ENCODE measurements at regions not wholly inside any gene's neighbourhood (a gene's known extent, or its start where the extent isn't known, plus 50 kb on each side); places are given as distances from the start of the nearest gene placed in this dataset.

- DNase-seq (no peak), ATAC-seq (ENCODE audit: low read depth) (no peak)
- peaks cover 3% of the 10 kb centered on the region for H3K4me1 Mint-ChIP-seq
- POLR2A ChIA-PET: interaction anchor here (1.1 kb wide), 1 partner anchor 10 kb away, joined by 3 read pairs; no protein-coding TSS in a partner anchor
- H3K27ac Mint-ChIP-seq: no peak overlapping the region
- peaks cover 3% of the 10 kb centered on the region for H3K9me3 Mint-ChIP-seq
- peaks cover 26% of the 10 kb centered on the region for H3K36me3 Mint-ChIP-seq
- no peaks in the 10 kb centered on the region for H3K27me3 Mint-ChIP-seq
- no peak overlapping the region for H3K4me3 Mint-ChIP-seq
Observed at GRCh38 chr21:28822486-28823335, 170.0 kb downstream of the LTN1 start.

DNA sequence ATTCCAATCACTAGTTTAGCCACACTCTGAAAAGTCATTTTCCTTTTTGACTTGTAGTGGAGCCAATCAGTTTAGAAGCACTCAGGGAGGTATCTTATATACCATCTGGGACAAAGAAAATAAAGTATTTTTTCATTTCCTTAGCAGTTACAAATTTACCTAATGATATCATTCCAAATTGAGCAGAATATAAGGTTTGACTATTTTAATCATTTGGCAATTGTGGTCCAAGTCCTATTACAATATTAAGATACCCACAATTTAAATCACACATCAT is 170.6 kb downstream of the LTN1 start:
- Mint-ChIP-seq H3K4me3 (no peak overlapping the region), H3K4me1 (no peaks in the 10 kb centered on the region), H3K27ac (no peak overlapping the region), H3K36me3 (peaks cover 27% of the 10 kb centered on the region), H3K9me3 (peaks cover 3% of the 10 kb centered on the region), H3K27me3 (no peaks in the 10 kb centered on the region)
- POLR2A ChIA-PET: no interaction called here
- no peak for DNase-seq
- ATAC-seq (ENCODE audit: low read depth): no peak

- Mint-ChIP-seq H3K27me3 (no peaks in the 10 kb centered on the region), H3K36me3 (peaks cover 28% of the 10 kb centered on the region), H3K27ac (no peak overlapping the region), H3K4me1 (no peaks in the 10 kb centered on the region), H3K9me3 (peaks cover 3% of the 10 kb centered on the region), H3K4me3 (no peak overlapping the region)
- no peak for DNase-seq
- no peak for ATAC-seq (ENCODE audit: low read depth)
- POLR2A ChIA-PET: no interaction called here
Observed at GRCh38 chr21:28821276-28822122, 171.2 kb downstream of the LTN1 start.

- no peak for DNase-seq
- ATAC-seq (ENCODE audit: low read depth): no peak
- peaks cover 3% of the 10 kb centered on the region for H3K9me3 Mint-ChIP-seq
- POLR2A ChIA-PET: no interaction called here
- no peaks in the 10 kb centered on the region for H3K27me3 Mint-ChIP-seq
- H3K4me3 Mint-ChIP-seq: no peak overlapping the region
- H3K27ac Mint-ChIP-seq: no peak overlapping the region
- H3K36me3 Mint-ChIP-seq: peaks cover 39% of the 10 kb centered on the region
- H3K4me1 Mint-ChIP-seq: no peaks in the 10 kb centered on the region
Observed at GRCh38 chr21:28818663-28819278, 173.9 kb downstream of the LTN1 start.

- DNase-seq (no peak), ATAC-seq (ENCODE audit: low read depth) (no peak)
- POLR2A ChIA-PET: no interaction called here
- Mint-ChIP-seq H3K4me1 (no peaks in the 10 kb centered on the region), H3K9me3 (peaks cover 4% of the 10 kb centered on the region), H3K36me3 (peaks cover 44% of the 10 kb centered on the region), H3K4me3 (no peak overlapping the region), H3K27ac (no peak overlapping the region), H3K27me3 (no peaks in the 10 kb centered on the region)
Observed at GRCh38 chr21:28817871-28818270, 174.8 kb downstream of the LTN1 start.

GRCh38 chr21:28811860-28812259 is 180.8 kb downstream of the LTN1 start:
- H3K27me3 Mint-ChIP-seq: no peaks in the 10 kb centered on the region
- H3K36me3 Mint-ChIP-seq: peaks cover 49% of the 10 kb centered on the region
- POLR2A ChIA-PET: interaction anchor here (0.6 kb wide), 1 partner anchor 20 kb away, joined by 3 read pairs; no protein-coding TSS in a partner anchor
- H3K4me3 Mint-ChIP-seq: no peak overlapping the region
- DNase-seq (no peak), ATAC-seq (ENCODE audit: low read depth) (no peak)
- no peak overlapping the region for H3K27ac Mint-ChIP-seq
- peaks cover 4% of the 10 kb centered on the region for H3K4me1 Mint-ChIP-seq
- peaks cover 9% of the 10 kb centered on the region for H3K9me3 Mint-ChIP-seq

- H3K27me3 Mint-ChIP-seq: no peaks in the 10 kb centered on the region
- H3K4me3 Mint-ChIP-seq: no peak overlapping the region
- H3K9me3 Mint-ChIP-seq: peaks cover 9% of the 10 kb centered on the region
- no peak overlapping the region for H3K27ac Mint-ChIP-seq
- DNase-seq (no peak), ATAC-seq (ENCODE audit: low read depth) (no peak)
- POLR2A ChIA-PET: no interaction called here
- H3K4me1 Mint-ChIP-seq: peaks cover 4% of the 10 kb centered on the region
- peaks cover 46% of the 10 kb centered on the region for H3K36me3 Mint-ChIP-seq
Observed at GRCh38 chr21:28810826-28811524, 181.7 kb downstream of the LTN1 start.

GRCh38 chr21:28805885-28806284 is 186.8 kb downstream of the LTN1 start:
- Mint-ChIP-seq H3K9me3 (peaks cover 9% of the 10 kb centered on the region), H3K36me3 (peaks cover 27% of the 10 kb centered on the region), H3K27ac (no peak overlapping the region), H3K4me3 (no peak overlapping the region), H3K27me3 (no peaks in the 10 kb centered on the region), H3K4me1 (peaks cover 3% of the 10 kb centered on the region)
- POLR2A ChIA-PET: no interaction called here
- DNase-seq: no peak
- no peak for ATAC-seq (ENCODE audit: low read depth)

DNA sequence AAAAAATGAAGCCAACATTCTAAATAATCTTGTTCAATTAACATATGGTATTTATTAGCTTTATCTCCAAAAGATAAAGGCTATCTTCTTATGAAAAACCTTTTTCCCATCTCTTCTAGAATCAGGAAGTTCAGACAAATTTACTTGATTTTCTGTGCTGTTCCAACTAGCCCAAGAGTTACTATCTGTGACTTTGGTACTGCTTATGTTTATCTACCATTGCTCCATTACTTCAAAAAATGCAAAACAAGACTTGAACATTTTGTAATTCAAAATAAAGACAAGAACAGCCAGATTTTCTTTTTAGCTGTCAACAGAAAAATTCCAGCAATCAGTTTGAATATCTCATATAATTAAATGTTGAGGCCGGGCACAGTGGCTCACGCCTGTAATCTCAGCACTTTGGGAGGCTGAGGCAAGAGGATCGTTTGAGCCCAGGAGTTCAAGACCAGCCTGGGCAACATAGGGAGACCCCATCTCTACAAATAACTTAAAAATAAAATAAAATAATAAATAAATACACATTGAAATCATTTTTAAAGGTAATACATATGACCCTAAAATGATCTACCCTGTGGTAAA is 188.5 kb downstream of the LTN1 start:
- POLR2A ChIA-PET: no interaction called here
- DNase-seq (no peak), ATAC-seq (ENCODE audit: low read depth) (no peak)
- Mint-ChIP-seq H3K9me3 (peaks cover 9% of the 10 kb centered on the region), H3K4me3 (no peak overlapping the region), H3K36me3 (peaks cover 21% of the 10 kb centered on the region), H3K27me3 (no peaks in the 10 kb centered on the region), H3K27ac (no peak overlapping the region), H3K4me1 (no peaks in the 10 kb centered on the region)

GRCh38 chr21:28801906-28802305 is 190.8 kb downstream of the LTN1 start:
- Mint-ChIP-seq H3K9me3 (peaks cover 8% of the 10 kb centered on the region), H3K4me3 (no peak overlapping the region), H3K27ac (no peak overlapping the region), H3K4me1 (no peaks in the 10 kb centered on the region), H3K27me3 (no peaks in the 10 kb centered on the region), H3K36me3 (peaks cover 11% of the 10 kb centered on the region)
- ATAC-seq (ENCODE audit: low read depth) (no peak), DNase-seq (no peak)
- POLR2A ChIA-PET: no interaction called here

DNA sequence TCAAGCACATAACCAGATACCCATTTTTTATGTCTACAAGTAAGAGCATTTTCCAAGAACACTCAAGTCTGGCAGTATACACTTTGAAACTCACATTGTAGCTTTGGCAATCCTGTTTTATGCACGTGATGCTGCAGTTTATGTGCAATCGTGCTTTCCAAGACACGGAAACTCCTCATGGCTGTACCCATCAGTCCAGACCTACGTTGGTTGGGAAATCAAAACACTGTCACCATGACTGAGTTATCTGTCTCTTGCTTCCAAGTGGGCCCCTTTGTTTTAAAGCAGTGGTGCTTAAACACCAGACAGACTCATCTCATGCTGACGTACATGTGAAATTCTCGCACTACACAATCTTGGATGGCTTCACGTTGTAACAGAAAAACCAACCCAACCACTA is 192.8 kb downstream of the LTN1 start:
- Mint-ChIP-seq H3K27me3 (no peaks in the 10 kb centered on the region), H3K36me3 (peaks cover 8% of the 10 kb centered on the region), H3K4me3 (no peak overlapping the region), H3K4me1 (no peaks in the 10 kb centered on the region), H3K9me3 (peaks cover 8% of the 10 kb centered on the region), H3K27ac (no peak overlapping the region)
- DNase-seq: no peak
- no peak for ATAC-seq (ENCODE audit: low read depth)
- POLR2A ChIA-PET: no interaction called here

DNA sequence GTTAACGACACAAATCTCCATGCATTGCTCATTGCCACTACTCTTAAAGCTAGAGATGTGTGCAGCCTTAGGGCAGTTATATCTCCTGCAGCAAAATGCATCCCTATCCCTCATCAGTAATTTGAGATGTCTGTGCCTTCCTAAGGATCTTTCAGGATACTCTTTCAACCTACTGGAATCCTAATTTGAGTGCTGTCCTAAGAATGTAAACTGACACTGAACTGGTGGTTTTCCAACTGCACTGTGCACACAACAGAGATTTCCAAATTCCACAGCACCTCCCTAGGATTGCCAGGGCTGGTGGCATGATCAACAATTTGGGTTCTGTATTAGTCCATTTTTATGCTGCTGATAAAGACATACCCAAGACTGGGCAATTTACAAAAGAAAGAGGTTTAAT is 193.9 kb downstream of the LTN1 start:
- no peak for DNase-seq
- Mint-ChIP-seq H3K27ac (no peak overlapping the region), H3K9me3 (peaks cover 8% of the 10 kb centered on the region), H3K4me3 (no peak overlapping the region), H3K27me3 (no peaks in the 10 kb centered on the region), H3K4me1 (no peaks in the 10 kb centered on the region), H3K36me3 (peaks cover 8% of the 10 kb centered on the region)
- ATAC-seq (ENCODE audit: low read depth): no peak
- POLR2A ChIA-PET: no interaction called here

DNA sequence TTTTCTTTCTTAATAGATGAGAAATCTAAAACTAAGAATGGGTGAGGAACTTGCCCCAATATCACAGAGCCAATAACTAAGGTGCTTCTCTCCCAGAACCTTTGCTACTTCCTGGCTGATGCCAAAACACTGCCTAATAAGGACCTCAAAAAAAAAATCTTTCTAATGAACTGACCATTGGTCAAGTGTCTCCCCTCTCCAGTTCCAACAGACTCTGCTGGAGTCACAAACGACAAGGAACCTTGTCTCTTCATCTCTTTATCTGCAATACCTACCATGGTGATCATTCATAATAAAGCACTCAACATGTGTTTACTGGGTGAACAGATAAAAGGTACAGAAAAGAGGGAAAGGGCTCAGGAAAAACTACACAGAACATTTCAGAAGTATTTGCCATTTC is 197.4 kb downstream of the LTN1 start:
- DNase-seq: no peak
- H3K27me3 Mint-ChIP-seq: no peaks in the 10 kb centered on the region
- H3K27ac Mint-ChIP-seq: no peak overlapping the region
- H3K9me3 Mint-ChIP-seq: peaks cover 7% of the 10 kb centered on the region
- ATAC-seq (ENCODE audit: low read depth): no peak
- H3K36me3 Mint-ChIP-seq: peaks cover 13% of the 10 kb centered on the region
- no peak overlapping the region for H3K4me3 Mint-ChIP-seq
- POLR2A ChIA-PET: no interaction called here
- H3K4me1 Mint-ChIP-seq: peaks cover 3% of the 10 kb centered on the region
